ENCODE measurements at regions not wholly inside any gene's neighbourhood (a gene's known extent, or its start where the extent isn't known, plus 50 kb on each side); places are given as distances from the start of the nearest gene placed in this dataset.

GRCh38 chr22:26939466-26939865, 282.1 kb downstream of the MIAT start:
- no peak for TF ChIP-seq CTCF (optimal IDR thresholded peaks at IDR 0.05 in 1 of 3, IDR thresholded peaks at IDR 0.05 in 1 of 3, conservative IDR thresholded peaks at IDR 0.05 in 1 of 3; ENCODE audit: extremely low read depth in 1 of 3, insufficient read depth in 2 of 3, low read length in 3 of 3)
- TF ChIP-seq EZH2 (IDR thresholded peaks at IDR 0.05; ENCODE audit: low read length) = no peak

Data from keratinocyte (primary cell).